HFFc6 (cell line): ENCODE measurements at regions not wholly inside any gene's neighbourhood (a gene's known extent, or its start where the extent isn't known, plus 50 kb on each side); places are given as distances from the start of the nearest gene placed in this dataset.

Experiments
- DNase-seq: peaks from one replicate; pipeline ENCODE4 v3.0.0-alpha.2; 2018
- H3K27ac Mint-ChIP-seq: 2 replicates; pipeline ENCODE4 v1.8.0; 2020; ENCODE audit warnings: mild to moderate bottlenecking, mixed read lengths
- H3K27me3 Mint-ChIP-seq: 2 replicates; pipeline ENCODE4 v1.8.0; 2021; ENCODE audit warnings: mild to moderate bottlenecking, moderate library complexity, mixed read lengths; ENCODE audit not compliant: insufficient read depth
- H3K36me3 Mint-ChIP-seq: 2 replicates; pipeline ENCODE4 v1.8.0; 2021; ENCODE audit warnings: low read depth, mixed read lengths
- H3K4me1 Mint-ChIP-seq: 2 replicates; pipeline ENCODE4 v1.8.0; 2020; ENCODE audit warnings: low read depth, mixed read lengths
- H3K4me3 Mint-ChIP-seq: 2 replicates; pipeline ENCODE4 v1.8.0; 2020; ENCODE audit warnings: mild to moderate bottlenecking, moderate library complexity, mixed read lengths
- H3K9me3 Mint-ChIP-seq: 2 replicates; pipeline ENCODE4 v1.8.0; 2020; ENCODE audit warnings: mild to moderate bottlenecking, mixed read lengths
- CTCF ChIP-seq: fragments of 200-600 bp; sonication (generic); IDR thresholded peaks from 2 replicates; pipeline ENCODE4 v1.5.0; 2021; ENCODE audit warnings: antibody characterized with exemption, mild to moderate bottlenecking

DNA sequence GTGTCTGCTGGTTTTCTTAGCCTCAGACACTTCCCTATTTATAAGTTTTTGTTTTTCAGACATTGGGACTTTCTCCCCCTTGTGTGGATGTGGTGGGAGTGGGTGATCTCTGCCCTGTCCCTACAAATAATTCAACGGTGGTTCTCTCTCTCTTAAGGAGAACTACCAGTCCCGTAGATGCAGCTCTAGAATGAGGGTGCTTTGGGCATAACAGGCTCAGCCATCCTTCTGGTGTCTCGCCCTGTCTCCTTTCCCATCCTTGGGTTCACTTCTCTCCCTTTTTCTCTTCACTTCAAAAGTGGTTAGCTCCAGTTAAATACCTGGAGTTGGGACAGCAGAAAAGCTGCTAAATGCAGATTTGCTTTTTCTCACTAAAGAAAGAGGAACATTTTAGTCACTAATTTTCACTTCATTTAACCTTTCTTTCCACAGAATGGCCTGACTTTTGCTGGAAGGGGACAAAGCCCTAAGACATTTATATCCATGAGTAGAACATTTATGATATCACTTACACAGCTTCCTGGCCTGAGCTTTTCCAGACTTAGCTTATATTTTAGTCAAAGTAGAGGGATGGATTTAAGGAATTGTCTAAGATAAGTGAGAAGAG, 121.2 kb upstream of the CXCR4 start:
- no peak overlapping the region for H3K27ac Mint-ChIP-seq
- no peaks in the 10 kb centered on the region for H3K4me1 Mint-ChIP-seq
- no peaks in the 10 kb centered on the region; the same call in 1 of the 2 replicates for H3K27me3 Mint-ChIP-seq
- no peaks in the 10 kb centered on the region for H3K36me3 Mint-ChIP-seq
- no peak for DNase-seq
- peaks cover 10% of the 10 kb centered on the region for H3K9me3 Mint-ChIP-seq
- no peak for TF ChIP-seq CTCF
- H3K4me3 Mint-ChIP-seq, result no peak overlapping the region

DNA sequence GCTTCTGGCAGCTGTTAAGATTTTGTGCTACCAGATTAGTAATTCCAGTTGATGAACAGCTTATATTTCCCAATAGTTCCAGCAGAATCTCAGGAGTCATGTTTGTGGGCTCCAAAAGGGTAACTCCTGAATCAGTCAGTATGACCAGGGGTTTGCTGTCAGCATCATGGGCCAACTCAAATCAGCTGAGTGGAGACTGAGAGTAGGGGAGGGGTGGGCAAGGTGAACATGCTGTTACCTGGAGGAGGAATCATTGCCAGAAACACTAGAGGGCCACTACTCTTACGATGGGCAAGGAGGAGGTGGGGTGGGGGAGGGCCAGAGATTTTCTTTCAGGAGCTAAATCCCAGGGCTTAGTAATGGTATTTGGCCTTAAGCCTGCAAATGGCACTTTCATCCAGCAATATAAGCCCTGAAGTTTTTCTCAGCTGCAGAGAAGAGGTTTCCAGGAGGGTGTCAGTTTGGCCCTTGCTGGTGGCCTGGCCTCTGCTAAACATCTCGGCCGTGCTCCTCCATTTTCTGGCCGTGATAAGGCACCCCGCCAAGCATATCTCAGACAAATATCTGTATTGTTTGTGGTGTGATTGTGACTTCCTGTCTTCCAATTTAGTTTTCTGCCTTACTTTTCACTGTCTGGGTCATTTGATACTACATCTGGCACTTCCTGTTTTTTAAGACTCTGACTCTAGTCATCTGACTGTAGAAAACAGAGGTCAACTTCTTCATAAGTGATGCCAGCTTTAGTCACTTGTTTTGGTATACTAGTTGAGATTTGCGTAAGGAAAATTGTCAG, 120.5 kb upstream of the CXCR4 start:
- Mint-ChIP-seq H3K9me3 (peaks cover 7% of the 10 kb centered on the region), H3K4me1 (no peaks in the 10 kb centered on the region), H3K4me3 (no peak overlapping the region), H3K27ac (no peak overlapping the region), H3K36me3 (no peaks in the 10 kb centered on the region), H3K27me3 (no peaks in the 10 kb centered on the region; the same call in 1 of the 2 replicates)
- no peak for DNase-seq
- no peak for TF ChIP-seq CTCF

DNA sequence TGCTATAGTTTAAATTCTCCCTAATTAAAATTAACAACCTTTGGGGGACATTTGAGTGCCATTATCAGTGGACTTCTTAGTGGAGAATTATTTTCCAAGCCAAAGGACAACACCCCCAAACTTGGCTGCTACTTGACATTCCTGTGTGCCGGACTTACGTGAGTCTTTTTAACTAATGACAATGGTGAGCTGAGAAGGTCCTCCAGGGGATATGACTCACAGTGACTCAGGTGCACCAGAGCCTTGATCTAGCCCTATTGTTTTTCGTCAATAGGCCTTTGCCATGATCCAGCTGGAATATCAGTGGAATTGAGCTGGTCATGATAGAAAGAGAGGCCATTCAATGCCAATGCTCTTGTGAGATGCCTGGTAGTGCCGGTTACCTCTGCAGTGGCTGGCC, 118.1 kb upstream of the CXCR4 start:
- no peaks in the 10 kb centered on the region for H3K36me3 Mint-ChIP-seq
- no peak for TF ChIP-seq CTCF
- no peaks in the 10 kb centered on the region for H3K4me1 Mint-ChIP-seq
- DNase-seq, result no peak
- H3K9me3 Mint-ChIP-seq, result peaks cover 3% of the 10 kb centered on the region
- H3K27ac Mint-ChIP-seq, result no peak overlapping the region
- H3K4me3 Mint-ChIP-seq, result no peak overlapping the region
- no peaks in the 10 kb centered on the region for H3K27me3 Mint-ChIP-seq

DNA sequence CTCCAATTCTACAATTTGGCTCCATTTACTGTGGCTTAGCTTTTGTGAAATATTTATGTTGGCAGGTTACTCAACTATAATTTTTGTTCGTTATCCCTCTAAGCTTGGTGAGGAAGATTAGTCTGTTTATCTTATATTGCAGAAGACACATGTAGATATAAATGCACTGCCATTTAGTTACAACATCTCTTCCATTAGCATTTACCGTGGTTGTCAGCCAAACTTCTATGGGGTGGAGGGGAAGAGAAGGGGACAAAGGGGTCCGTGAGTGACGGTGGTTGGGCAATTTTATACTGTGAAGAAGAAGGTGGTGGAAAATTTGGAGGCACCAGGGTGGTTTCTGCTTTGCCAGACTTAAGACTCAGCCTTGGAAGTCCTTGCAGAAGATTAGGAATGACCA, 117.6 kb upstream of the CXCR4 start:
- no peak for DNase-seq
- Mint-ChIP-seq H3K27me3 (no peaks in the 10 kb centered on the region), H3K4me1 (no peaks in the 10 kb centered on the region), H3K27ac (no peak overlapping the region), H3K36me3 (no peaks in the 10 kb centered on the region), H3K9me3 (peaks cover 3% of the 10 kb centered on the region), H3K4me3 (no peak overlapping the region)
- TF ChIP-seq CTCF, result no peak

- no peaks in the 10 kb centered on the region; the same call in 1 of the 2 replicates for H3K9me3 Mint-ChIP-seq
- no peak for DNase-seq
- no peak overlapping the region for H3K27ac Mint-ChIP-seq
- H3K4me1 Mint-ChIP-seq, result no peaks in the 10 kb centered on the region
- no peaks in the 10 kb centered on the region for H3K27me3 Mint-ChIP-seq
- no peak for TF ChIP-seq CTCF
- H3K36me3 Mint-ChIP-seq, result no peaks in the 10 kb centered on the region
- no peak overlapping the region for H3K4me3 Mint-ChIP-seq
These were observed 116.3 kb upstream of the CXCR4 start for GRCh38 chr2:136234261-136234660.
